HG02763 (cell line): ENCODE measurements at regions not wholly inside any gene's neighbourhood (a gene's known extent, or its start where the extent isn't known, plus 50 kb on each side); places are given as distances from the start of the nearest gene placed in this dataset.

Experiments used
- ATAC-seq: cut with Tn5 transposase; IDR thresholded peaks from one replicate; pipeline ENCODE4 v1.9.1; 2021; ENCODE audit warnings: mild to moderate bottlenecking, moderate library complexity; ENCODE audit not compliant: unreplicated experiment

- no peak for ATAC-seq
Observed at GRCh38 chr6:22621701-22622100, 52.3 kb downstream of the HDGFL1 start.

GRCh38 chr6:22622351-22622750 is 53.0 kb downstream of the HDGFL1 start:
- ATAC-seq = no peak

- ATAC-seq = no peak
Observed at GRCh38 chr6:22622813-22623212, 53.4 kb downstream of the HDGFL1 start.

GRCh38 chr6:22627644-22628043 is 58.3 kb downstream of the HDGFL1 start:
- ATAC-seq = no peak

GRCh38 chr6:22631091-22631490 is 61.7 kb downstream of the HDGFL1 start:
- ATAC-seq = no peak

- ATAC-seq = no peak
Observed at GRCh38 chr6:22632581-22633145, 63.3 kb downstream of the HDGFL1 start.

- no peak for ATAC-seq
Observed at GRCh38 chr6:22636452-22636851, 67.1 kb downstream of the HDGFL1 start.

- no peak for ATAC-seq
Observed at GRCh38 chr6:22637782-22638181, 68.4 kb downstream of the HDGFL1 start.

GRCh38 chr6:22638320-22638719 is 69.0 kb downstream of the HDGFL1 start:
- no peak for ATAC-seq

- ATAC-seq = no peak
Observed at GRCh38 chr6:22642254-22642653, 72.9 kb downstream of the HDGFL1 start.

- ATAC-seq = no peak
Observed at GRCh38 chr6:22643780-22644179, 74.4 kb downstream of the HDGFL1 start.

GRCh38 chr6:22647719-22648118 is 78.4 kb downstream of the HDGFL1 start:
- no peak for ATAC-seq

- no peak for ATAC-seq
Observed at GRCh38 chr6:22651731-22652130, 82.4 kb downstream of the HDGFL1 start.

GRCh38 chr6:22653980-22654610 is 84.7 kb downstream of the HDGFL1 start:
- ATAC-seq = no peak

- ATAC-seq = peak; percentile 68
Observed at GRCh38 chr6:22656706-22657351, 87.5 kb downstream of the HDGFL1 start.

GRCh38 chr6:22657352-22657980 is 88.1 kb downstream of the HDGFL1 start:
- ATAC-seq = no peak

- ATAC-seq = no peak
Observed at GRCh38 chr6:22658183-22658582, 88.8 kb downstream of the HDGFL1 start.

GRCh38 chr6:22658934-22659333 is 89.6 kb downstream of the HDGFL1 start:
- ATAC-seq = no peak

- no peak for ATAC-seq
Observed at GRCh38 chr6:22664968-22665367, 95.6 kb downstream of the HDGFL1 start.

GRCh38 chr6:22666021-22666420 is 96.7 kb downstream of the HDGFL1 start:
- ATAC-seq = no peak

GRCh38 chr6:22666586-22666985 is 97.2 kb downstream of the HDGFL1 start:
- ATAC-seq = no peak

- no peak for ATAC-seq
Observed at GRCh38 chr6:22667855-22668254, 98.5 kb downstream of the HDGFL1 start.
